ENCODE measurements at regions not wholly inside any gene's neighbourhood (a gene's known extent, or its start where the extent isn't known, plus 50 kb on each side); places are given as distances from the start of the nearest gene placed in this dataset.

DNA sequence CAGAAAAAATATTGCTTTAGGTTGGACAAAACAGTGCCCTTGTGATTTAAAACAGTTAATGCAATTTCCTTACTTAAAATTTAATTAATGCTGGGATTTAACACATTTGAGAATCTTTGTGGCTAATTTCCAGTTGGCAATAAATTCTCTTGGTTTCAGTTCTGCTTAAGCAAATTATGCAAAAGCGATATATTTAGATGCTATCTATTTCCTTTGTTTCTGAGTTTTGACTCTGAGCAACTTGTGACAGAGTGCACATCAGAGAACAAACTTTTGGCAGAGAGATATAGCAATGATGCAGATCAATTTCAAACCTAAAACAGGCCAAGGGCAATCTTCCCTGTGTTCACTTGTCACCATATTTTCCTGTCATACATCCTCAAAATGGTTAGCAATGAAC is 933.6 kb upstream of the ZWINT start:
- TF ChIP-seq EZH2phosphoT487 (IDR thresholded peaks at IDR 0.05; ENCODE audit: low read depth, severe bottlenecking, unreplicated experiment) (no peak), CTCF (IDR thresholded peaks at IDR 0.05; ENCODE audit: poor library complexity) (no peak), EZH2 (IDR thresholded peaks at IDR 0.05; ENCODE audit: borderline replicate concordance) (no peak)

GRCh38 chr10:57288754-57289153 is 927.7 kb upstream of the ZWINT start:
- Histone ChIP-seq H3K79me2 (no peaks in the 10 kb centered on the region), H3K9me2 (replicated peaks; ENCODE audit: insufficient read depth) (no peaks in the 10 kb centered on the region), H4K20me1 (ENCODE audit: insufficient read depth, poor library complexity, severe bottlenecking) (no peaks in the 10 kb centered on the region), H3K4me2 (no peak overlapping the region), H3K4me1 (ENCODE audit: insufficient read depth) (no peaks in the 10 kb centered on the region), H2AFZ (no peak overlapping the region), H3K4me3 (no peak overlapping the region), H3K27me3 (no peaks in the 10 kb centered on the region), H3K36me3 (replicated peaks; ENCODE audit: insufficient read depth, low read depth) (no peaks in the 10 kb centered on the region), H3K9me3 (ENCODE audit: low read depth) (no peaks in the 10 kb centered on the region), H3K27ac (no peak overlapping the region)
- TF ChIP-seq EZH2 (IDR thresholded peaks at IDR 0.05; ENCODE audit: borderline replicate concordance) (no peak), CTCF (IDR thresholded peaks at IDR 0.05; ENCODE audit: poor library complexity) (no peak), EZH2phosphoT487 (IDR thresholded peaks at IDR 0.05; ENCODE audit: low read depth, severe bottlenecking, unreplicated experiment) (no peak)
- no peak for DNase-seq (ENCODE audit: low spot score)

More for the DNA sequence above, 933.6 kb upstream of the ZWINT start:
- H3K27ac ChIP-seq: no peak overlapping the region
- H4K20me1 ChIP-seq (ENCODE audit: insufficient read depth, poor library complexity, severe bottlenecking): no peaks in the 10 kb centered on the region
- H3K27me3 ChIP-seq: no peaks in the 10 kb centered on the region
- H3K4me2 ChIP-seq: no peak overlapping the region
- 100% methylated on average over 1 of the region's 1 CpG for WGBS (ENCODE audit: low lambda C conversion rate, missing lambda C conversion rate)
- no peaks in the 10 kb centered on the region for H3K9me2 ChIP-seq (replicated peaks; ENCODE audit: insufficient read depth)
- no peaks in the 10 kb centered on the region for H3K36me3 ChIP-seq (replicated peaks; ENCODE audit: insufficient read depth, low read depth)
- H3K9me3 ChIP-seq (ENCODE audit: low read depth): no peaks in the 10 kb centered on the region
- H2AFZ ChIP-seq: no peak overlapping the region
- no peak overlapping the region for H3K4me3 ChIP-seq
- no peaks in the 10 kb centered on the region for H3K79me2 ChIP-seq
- no peak for DNase-seq (ENCODE audit: low spot score)
- H3K4me1 ChIP-seq (ENCODE audit: insufficient read depth): no peaks in the 10 kb centered on the region

- TF ChIP-seq CTCF (IDR thresholded peaks at IDR 0.05; ENCODE audit: poor library complexity): no peak
- TF ChIP-seq EZH2 (IDR thresholded peaks at IDR 0.05; ENCODE audit: borderline replicate concordance): no peak
- no peak for TF ChIP-seq EZH2phosphoT487 (IDR thresholded peaks at IDR 0.05; ENCODE audit: low read depth, severe bottlenecking, unreplicated experiment)
- Histone ChIP-seq H3K27me3 (no peaks in the 10 kb centered on the region), H3K79me2 (no peaks in the 10 kb centered on the region), H3K36me3 (replicated peaks; ENCODE audit: insufficient read depth, low read depth) (no peaks in the 10 kb centered on the region), H3K4me3 (no peak overlapping the region), H3K27ac (no peak overlapping the region), H3K4me2 (no peak overlapping the region), H3K9me2 (replicated peaks; ENCODE audit: insufficient read depth) (peaks cover 2% of the 10 kb centered on the region), H2AFZ (no peak overlapping the region), H4K20me1 (ENCODE audit: insufficient read depth, poor library complexity, severe bottlenecking) (no peaks in the 10 kb centered on the region), H3K4me1 (ENCODE audit: insufficient read depth) (no peaks in the 10 kb centered on the region), H3K9me3 (ENCODE audit: low read depth) (no peaks in the 10 kb centered on the region)
- WGBS (ENCODE audit: low lambda C conversion rate, missing lambda C conversion rate): 16% methylated on average over 3 of the region's 3 CpGs
- no peak for DNase-seq (ENCODE audit: low spot score)
Measured at GRCh38 chr10:57262892-57263291, 901.8 kb upstream of the ZWINT start.

DNA sequence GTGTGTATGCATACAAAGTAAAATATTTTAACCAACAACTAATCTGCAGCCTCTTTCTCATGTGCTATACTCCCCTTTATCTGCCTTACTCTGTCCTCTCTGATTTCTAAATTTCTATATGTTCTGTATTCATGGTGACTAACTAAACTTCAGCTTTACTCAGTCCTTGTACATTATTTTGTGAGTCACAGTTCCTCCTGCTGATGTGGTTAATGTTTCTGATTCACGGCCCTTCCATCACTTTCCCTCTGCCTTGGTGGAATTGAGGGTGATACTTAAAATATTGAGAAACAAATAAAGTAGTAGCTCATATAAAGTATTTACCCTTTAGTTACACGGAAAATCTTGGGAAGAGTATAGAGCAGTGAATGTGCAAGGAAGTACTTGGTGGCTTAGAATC is 899.1 kb upstream of the ZWINT start:
- no peak overlapping the region for H3K4me2 ChIP-seq
- WGBS (ENCODE audit: low lambda C conversion rate, missing lambda C conversion rate): 91% methylated on average over 2 of the region's 2 CpGs
- no peaks in the 10 kb centered on the region for H3K27me3 ChIP-seq
- no peak overlapping the region for H3K4me3 ChIP-seq
- no peaks in the 10 kb centered on the region for H3K4me1 ChIP-seq (ENCODE audit: insufficient read depth)
- no peak overlapping the region for H3K27ac ChIP-seq
- DNase-seq (ENCODE audit: low spot score): no peak
- peaks cover 2% of the 10 kb centered on the region for H3K9me2 ChIP-seq (replicated peaks; ENCODE audit: insufficient read depth)
- TF ChIP-seq CTCF (IDR thresholded peaks at IDR 0.05; ENCODE audit: poor library complexity): no peak
- TF ChIP-seq EZH2phosphoT487 (IDR thresholded peaks at IDR 0.05; ENCODE audit: low read depth, severe bottlenecking, unreplicated experiment): no peak
- TF ChIP-seq EZH2 (IDR thresholded peaks at IDR 0.05; ENCODE audit: borderline replicate concordance): no peak
- no peaks in the 10 kb centered on the region for H4K20me1 ChIP-seq (ENCODE audit: insufficient read depth, poor library complexity, severe bottlenecking)
- H3K79me2 ChIP-seq: no peaks in the 10 kb centered on the region
- H2AFZ ChIP-seq: no peak overlapping the region
- no peaks in the 10 kb centered on the region for H3K9me3 ChIP-seq (ENCODE audit: low read depth)
- no peaks in the 10 kb centered on the region for H3K36me3 ChIP-seq (replicated peaks; ENCODE audit: insufficient read depth, low read depth)

Data from hepatocyte (in vitro differentiated cells).